Duodenal mucosa (tissue), 2 donors: ENCODE measurements at regions not wholly inside any gene's neighbourhood (a gene's known extent, or its start where the extent isn't known, plus 50 kb on each side); places are given as distances from the start of the nearest gene placed in this dataset.
"Not testable (repeated sequence)": the region's sequence is repeated elsewhere in the genome, so short reads cannot be mapped to it uniquely, and the experiment has no call there.

Source experiments
- H3K27ac ChIP-seq: one replicate; pipeline ENCODE4 v1.7.0; 2013; ENCODE audit warnings: low read depth, low read length
- H3K27me3 ChIP-seq, 2 donors: one replicate each; pipeline ENCODE4 v1.7.0; 2013; ENCODE audit warnings: low read length in 2 of 2, control low read depth in 1 of 2; ENCODE audit not compliant: insufficient read depth in 2 of 2, control insufficient read depth in 1 of 2
- H3K36me3 ChIP-seq, 2 donors: one replicate each; pipeline ENCODE4 v1.7.0; 2013; ENCODE audit warnings: low read length in 2 of 2, control low read depth in 1 of 2; ENCODE audit not compliant: insufficient read depth in 2 of 2, control insufficient read depth in 1 of 2
- H3K4me1 ChIP-seq, 2 donors: one replicate each; pipeline ENCODE4 v1.7.0; 2013; ENCODE audit warnings: low read length in 2 of 2, control low read depth in 1 of 2; ENCODE audit not compliant: insufficient read depth in 2 of 2, control insufficient read depth in 1 of 2
- H3K4me3 ChIP-seq, 2 donors: one replicate each; pipeline ENCODE4 v1.7.0; 2013; ENCODE audit warnings: low read length in 2 of 2, low read depth in 1 of 2
- H3K9ac ChIP-seq, 2 donors: one replicate each; pipeline ENCODE4 v1.7.0; 2013; ENCODE audit warnings: low read length in 2 of 2, low read depth in 1 of 2
- H3K9me3 ChIP-seq, 2 donors: one replicate each; pipeline ENCODE4 v1.7.0; 2013; ENCODE audit warnings: low read length in 2 of 2, control low read depth in 1 of 2; ENCODE audit not compliant: control insufficient read depth in 1 of 2

GRCh38 chr2:89299196-89299595 is 607.7 kb downstream of the RPIA start:
- not testable (repeated sequence) for H3K27ac ChIP-seq, H3K4me3 ChIP-seq, H3K27me3 ChIP-seq, H3K36me3 ChIP-seq, H3K4me1 ChIP-seq, H3K9me3 ChIP-seq, H3K9ac ChIP-seq

- not testable (repeated sequence) for H3K36me3 ChIP-seq, H3K9ac ChIP-seq, H3K4me3 ChIP-seq, H3K9me3 ChIP-seq, H3K27me3 ChIP-seq, H3K4me1 ChIP-seq, H3K27ac ChIP-seq
Measured at GRCh38 chr2:89305623-89306022, 614.1 kb downstream of the RPIA start.

- not testable (repeated sequence) for H3K9ac ChIP-seq, H3K27me3 ChIP-seq, H3K36me3 ChIP-seq, H3K4me3 ChIP-seq, H3K27ac ChIP-seq, H3K9me3 ChIP-seq, H3K4me1 ChIP-seq
Measured at GRCh38 chr2:89306869-89307637, 615.6 kb downstream of the RPIA start.

- H3K9me3 ChIP-seq, H3K9ac ChIP-seq, H3K27me3 ChIP-seq, H3K4me1 ChIP-seq, H3K4me3 ChIP-seq, H3K36me3 ChIP-seq, H3K27ac ChIP-seq: not testable (repeated sequence)
Measured at GRCh38 chr2:89318990-89319389, 627.5 kb downstream of the RPIA start.

- H3K4me1 ChIP-seq, H3K36me3 ChIP-seq, H3K9me3 ChIP-seq, H3K27ac ChIP-seq, H3K9ac ChIP-seq, H3K4me3 ChIP-seq, H3K27me3 ChIP-seq: not testable (repeated sequence)
Measured at GRCh38 chr2:89325894-89326293, 634.4 kb downstream of the RPIA start.

GRCh38 chr2:89326455-89326854 is 635.0 kb downstream of the RPIA start:
- H3K9me3 ChIP-seq, H3K36me3 ChIP-seq, H3K9ac ChIP-seq, H3K27me3 ChIP-seq, H3K4me1 ChIP-seq, H3K4me3 ChIP-seq, H3K27ac ChIP-seq: not testable (repeated sequence)

GRCh38 chr2:89328790-89329189 is 637.3 kb downstream of the RPIA start:
- not testable (repeated sequence) for H3K36me3 ChIP-seq, H3K4me3 ChIP-seq, H3K27ac ChIP-seq, H3K27me3 ChIP-seq, H3K4me1 ChIP-seq, H3K9me3 ChIP-seq, H3K9ac ChIP-seq
